Progenitor cell of endocrine pancreas (in vitro differentiated cells): ENCODE measurements at regions not wholly inside any gene's neighbourhood (a gene's known extent, or its start where the extent isn't known, plus 50 kb on each side); places are given as distances from the start of the nearest gene placed in this dataset.
"Not testable (repeated sequence)": the region's sequence is repeated elsewhere in the genome, so short reads cannot be mapped to it uniquely, and the experiment has no call there.

Source experiments
- DNase-seq: peaks from one replicate; pipeline ENCODE4 v3.0.0; 2021; ENCODE audit warnings: low spot score; ENCODE audit not compliant: unreplicated experiment
- H3K27ac Mint-ChIP-seq: 2 replicates; pipeline ENCODE4 v1.8.0; 2021; ENCODE audit warnings: mild to moderate bottlenecking, moderate library complexity, mixed read lengths
- H3K27me3 Mint-ChIP-seq: 2 replicates; pipeline ENCODE4 v1.8.0; 2021; ENCODE audit warnings: mixed read lengths
- H3K36me3 Mint-ChIP-seq: 2 replicates; pipeline ENCODE4 v1.8.0; 2022; ENCODE audit warnings: mixed read lengths; ENCODE audit not compliant: insufficient read depth
- H3K4me1 Mint-ChIP-seq: 2 replicates; pipeline ENCODE4 v1.8.0; 2021; ENCODE audit warnings: low read depth, mixed read lengths
- H3K4me3 Mint-ChIP-seq: 2 replicates; pipeline ENCODE4 v1.8.0; 2021; ENCODE audit warnings: low read depth, mild to moderate bottlenecking, moderate library complexity, mixed read lengths
- H3K9me3 Mint-ChIP-seq: 2 replicates; pipeline ENCODE4 v1.8.0; 2021; ENCODE audit warnings: low read depth, mixed read lengths
- TF ChIP-seq, protein P1 (sequence below): fragments of 200-600 bp; sonication (generic); IDR thresholded peaks from one replicate; pipeline ENCODE4 v1.5.0; 2021; ENCODE audit warnings: antibody characterized with exemption, mild to moderate bottlenecking; ENCODE audit not compliant: unreplicated experiment

DNA sequence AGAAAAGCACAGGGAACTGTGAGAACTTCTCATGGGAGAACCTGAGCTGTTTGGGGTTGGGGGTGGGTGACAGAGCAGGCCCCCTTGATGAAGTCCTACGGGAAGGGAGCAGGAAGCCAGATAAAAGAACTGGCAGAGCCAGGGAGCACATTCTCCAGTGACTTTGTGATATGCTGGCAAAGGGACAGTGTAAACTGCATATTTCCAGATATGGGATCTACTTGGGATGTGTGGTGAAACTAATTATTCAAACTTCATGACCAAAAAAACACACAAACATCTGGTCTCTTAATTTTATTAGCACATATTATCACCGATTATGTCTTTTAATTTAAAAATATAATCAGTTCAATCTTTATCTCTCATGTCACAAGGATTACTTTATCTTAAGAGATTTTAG, 266.0 kb downstream of the PAPSS1 start:
- H3K4me3 Mint-ChIP-seq, result no peak overlapping the region
- H3K9me3 Mint-ChIP-seq, result no peaks in the 10 kb centered on the region
- no peak overlapping the region for H3K27ac Mint-ChIP-seq
- peaks cover 5% of the 10 kb centered on the region for H3K4me1 Mint-ChIP-seq
- H3K36me3 Mint-ChIP-seq, result no peaks in the 10 kb centered on the region
- TF ChIP-seq, protein P1, sequence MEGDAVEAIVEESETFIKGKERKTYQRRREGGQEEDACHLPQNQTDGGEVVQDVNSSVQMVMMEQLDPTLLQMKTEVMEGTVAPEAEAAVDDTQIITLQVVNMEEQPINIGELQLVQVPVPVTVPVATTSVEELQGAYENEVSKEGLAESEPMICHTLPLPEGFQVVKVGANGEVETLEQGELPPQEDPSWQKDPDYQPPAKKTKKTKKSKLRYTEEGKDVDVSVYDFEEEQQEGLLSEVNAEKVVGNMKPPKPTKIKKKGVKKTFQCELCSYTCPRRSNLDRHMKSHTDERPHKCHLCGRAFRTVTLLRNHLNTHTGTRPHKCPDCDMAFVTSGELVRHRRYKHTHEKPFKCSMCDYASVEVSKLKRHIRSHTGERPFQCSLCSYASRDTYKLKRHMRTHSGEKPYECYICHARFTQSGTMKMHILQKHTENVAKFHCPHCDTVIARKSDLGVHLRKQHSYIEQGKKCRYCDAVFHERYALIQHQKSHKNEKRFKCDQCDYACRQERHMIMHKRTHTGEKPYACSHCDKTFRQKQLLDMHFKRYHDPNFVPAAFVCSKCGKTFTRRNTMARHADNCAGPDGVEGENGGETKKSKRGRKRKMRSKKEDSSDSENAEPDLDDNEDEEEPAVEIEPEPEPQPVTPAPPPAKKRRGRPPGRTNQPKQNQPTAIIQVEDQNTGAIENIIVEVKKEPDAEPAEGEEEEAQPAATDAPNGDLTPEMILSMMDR, result no peak
- DNase-seq, result no peak
- no peaks in the 10 kb centered on the region for H3K27me3 Mint-ChIP-seq

DNA sequence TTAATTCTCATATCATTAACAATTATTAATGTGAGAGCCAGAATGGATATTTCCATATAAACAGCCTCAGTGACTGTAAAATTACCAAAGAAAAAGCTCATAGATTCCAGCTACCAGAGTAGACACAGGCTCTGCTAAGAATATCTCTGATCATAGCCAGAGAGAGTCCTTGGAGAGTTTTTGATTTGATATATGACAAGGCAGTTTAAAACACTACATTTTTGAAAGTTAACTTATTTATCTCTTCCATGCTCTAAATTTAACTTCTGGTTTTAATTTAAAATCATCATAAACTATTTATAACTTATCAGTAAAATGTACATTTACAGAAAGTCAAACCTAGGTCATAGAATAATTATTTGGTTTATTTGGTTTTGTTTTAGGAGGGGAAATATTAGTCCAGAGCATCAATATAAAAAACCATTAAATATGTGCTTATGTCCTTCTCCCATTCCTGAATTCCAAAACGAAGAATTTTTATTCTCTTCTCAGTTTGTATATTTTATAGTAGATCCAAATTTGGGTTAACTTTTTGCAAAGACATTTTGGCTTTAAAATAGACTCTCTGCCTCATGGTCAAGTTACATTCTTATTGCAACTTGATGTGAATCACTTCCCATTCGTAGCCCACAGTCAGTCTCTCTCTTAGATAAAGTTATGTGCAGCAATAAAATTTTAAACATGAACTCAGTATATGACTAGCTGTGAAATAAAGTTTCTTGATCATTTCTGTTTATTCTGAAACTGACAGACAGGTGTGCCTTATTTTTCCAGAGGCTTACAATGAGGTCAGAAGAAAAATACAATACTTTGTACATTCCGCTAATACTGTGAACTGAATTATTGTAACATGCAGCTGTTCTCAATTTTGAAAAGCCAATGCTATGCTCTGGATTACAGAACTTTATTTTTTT, 267.1 kb downstream of the PAPSS1 start:
- DNase-seq, result no peak
- Mint-ChIP-seq H3K4me3 (no peak overlapping the region), H3K27me3 (no peaks in the 10 kb centered on the region), H3K9me3 (no peaks in the 10 kb centered on the region), H3K4me1 (peaks cover 5% of the 10 kb centered on the region), H3K36me3 (no peaks in the 10 kb centered on the region), H3K27ac (no peak overlapping the region)
- TF ChIP-seq, protein P1, result no peak

DNA sequence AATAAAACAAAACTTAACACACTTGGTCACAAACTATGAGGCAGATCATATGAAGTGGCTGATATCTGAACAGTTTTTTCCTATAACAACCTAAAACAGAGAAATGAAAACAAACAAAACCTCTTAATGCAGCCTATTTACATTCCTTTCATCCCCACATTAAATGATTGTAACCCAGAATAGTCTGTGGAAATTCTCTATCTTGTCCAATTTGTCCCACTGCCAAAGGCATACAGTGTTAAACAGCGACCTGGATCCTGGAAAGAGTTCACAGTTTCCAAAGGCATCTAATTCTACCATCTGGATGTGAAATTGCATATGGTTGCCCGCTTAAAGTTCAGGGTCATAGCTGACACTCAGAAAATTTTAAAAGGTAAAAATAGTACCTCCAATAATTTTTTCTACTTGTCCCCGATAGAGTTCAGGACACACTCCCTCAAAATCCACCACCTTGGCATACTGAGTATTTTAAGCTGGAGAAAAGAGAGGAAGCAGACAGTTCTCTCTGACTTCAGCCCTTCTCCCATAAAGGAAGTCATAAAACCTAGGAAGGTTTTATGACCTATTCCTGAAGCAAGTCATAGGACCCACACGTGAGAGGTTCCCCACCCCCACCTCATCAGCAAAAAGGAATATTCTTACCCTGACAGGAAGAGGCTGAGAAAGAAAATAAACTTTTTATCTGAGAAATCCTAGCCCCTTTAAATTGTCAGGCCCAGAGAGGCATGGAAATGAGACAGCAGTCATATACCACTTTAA, 270.2 kb downstream of the PAPSS1 start:
- peaks cover 2% of the 10 kb centered on the region for H3K36me3 Mint-ChIP-seq
- peaks cover 3% of the 10 kb centered on the region for H3K4me1 Mint-ChIP-seq
- H3K27me3 Mint-ChIP-seq, result no peaks in the 10 kb centered on the region
- no peak for DNase-seq
- TF ChIP-seq, protein P1, result no peak
- peak overlapping the region; percentile 22 for H3K27ac Mint-ChIP-seq
- no peak overlapping the region for H3K4me3 Mint-ChIP-seq
- H3K9me3 Mint-ChIP-seq, result peaks cover 18% of the 10 kb centered on the region

DNA sequence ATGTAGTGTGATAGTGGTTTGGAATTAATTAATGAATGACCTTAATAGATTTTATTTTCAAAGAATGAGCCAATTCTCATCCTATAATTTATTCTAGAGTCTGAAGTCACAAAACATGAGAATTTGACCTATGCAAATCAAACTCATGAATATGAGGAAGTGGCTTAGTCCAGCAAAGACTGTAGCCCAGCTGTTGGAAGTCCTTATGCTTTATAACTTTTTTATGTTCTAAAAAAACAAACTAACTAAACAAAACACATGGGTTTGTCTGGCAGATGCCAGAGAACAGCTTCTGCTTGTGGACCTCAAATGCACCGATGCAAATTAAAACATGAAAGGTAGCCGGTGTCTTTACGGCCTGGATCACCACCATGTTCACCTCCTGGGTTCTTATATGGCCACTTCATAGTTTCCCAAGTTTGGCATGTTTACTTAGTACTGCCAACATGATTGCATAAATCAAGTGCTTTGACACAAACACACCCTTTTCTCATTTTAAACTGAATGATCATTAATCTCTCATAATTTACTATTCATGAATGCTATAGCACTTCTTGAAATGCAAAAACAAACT, 277.4 kb downstream of the PAPSS1 start:
- H3K27ac Mint-ChIP-seq, result no peak overlapping the region
- TF ChIP-seq, protein P1, result no peak
- H3K36me3 Mint-ChIP-seq, result peaks cover 2% of the 10 kb centered on the region
- no peak for DNase-seq
- no peaks in the 10 kb centered on the region for H3K27me3 Mint-ChIP-seq
- H3K4me3 Mint-ChIP-seq, result no peak overlapping the region
- H3K9me3 Mint-ChIP-seq, result peaks cover 18% of the 10 kb centered on the region
- no peaks in the 10 kb centered on the region for H3K4me1 Mint-ChIP-seq

DNA sequence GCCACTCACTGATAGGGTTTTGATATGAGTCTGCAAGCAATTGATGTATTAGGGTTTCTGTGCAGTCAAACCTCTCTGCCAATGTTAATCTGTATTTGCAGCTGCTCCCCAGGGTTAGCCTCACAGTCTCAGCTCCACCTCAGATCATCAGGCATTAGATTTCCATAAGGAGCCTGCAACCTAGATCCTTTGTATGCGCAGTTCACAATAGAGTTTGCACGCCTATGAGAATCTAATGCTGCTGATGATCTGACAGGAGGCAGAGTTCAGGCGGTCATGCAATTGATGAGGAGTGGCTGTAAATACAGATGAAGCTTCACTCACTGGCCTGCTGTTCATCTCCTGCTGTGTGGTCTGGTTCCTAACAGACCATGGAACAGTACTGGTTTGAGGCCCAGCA, 280.6 kb downstream of the PAPSS1 start:
- Mint-ChIP-seq H3K4me3 (no peak overlapping the region), H3K4me1 (no peaks in the 10 kb centered on the region), H3K27ac (no peak overlapping the region), H3K36me3 (no peaks in the 10 kb centered on the region), H3K27me3 (no peaks in the 10 kb centered on the region), H3K9me3 (no peaks in the 10 kb centered on the region)
- no peak for DNase-seq
- TF ChIP-seq, protein P1, result no peak

DNA sequence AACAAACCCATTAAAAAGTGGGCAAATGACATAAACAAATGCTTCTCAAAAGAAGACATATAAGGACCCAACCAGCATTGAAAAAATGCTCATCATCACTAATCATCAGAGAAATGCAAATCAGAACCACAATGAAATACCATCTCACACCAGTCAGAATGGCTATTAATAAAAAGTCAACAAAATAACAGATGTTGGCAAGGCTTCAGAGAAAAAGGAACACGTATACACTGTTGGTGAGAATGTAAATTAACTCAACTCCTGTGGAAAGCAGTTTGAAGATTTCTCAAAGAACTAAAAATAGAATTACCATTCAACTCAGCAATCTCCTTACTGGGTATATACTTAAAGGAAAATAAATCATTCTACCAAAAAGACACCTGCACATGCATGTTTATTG, 283.6 kb downstream of the PAPSS1 start:
- not testable (repeated sequence) for H3K27ac Mint-ChIP-seq, H3K4me3 Mint-ChIP-seq, H3K36me3 Mint-ChIP-seq, H3K27me3 Mint-ChIP-seq, H3K9me3 Mint-ChIP-seq, DNase-seq, H3K4me1 Mint-ChIP-seq
